Endothelial cell of umbilical vein (primary cell): ENCODE measurements at regions not wholly inside any gene's neighbourhood (a gene's known extent, or its start where the extent isn't known, plus 50 kb on each side); places are given as distances from the start of the nearest gene placed in this dataset.

Experiments
- BruUV-seq: library from RNA; stranded (reverse); fragments of 400-500 nt; replicated peaks from 2 replicates; lab custom pipeline; 2021; lab: Mats Ljungman, UMichigan
- CTCF ChIA-PET: fragments of 300-600, 350-600 bp; sonication (Branson Sonifier 250); formaldehyde crosslinking; loops from one replicate; lab custom pipeline; 2021; ENCODE audit warnings: antibody characterized with exemption, inconsistent platforms; lab: Charles Lee
- POLR2A ChIA-PET: fragments of 300-600, 350-600 bp; sonication (Branson Sonifier 250); formaldehyde crosslinking; loops from one replicate; lab custom pipeline; 2021; ENCODE audit warnings: antibody characterized with exemption, inconsistent platforms; lab: Charles Lee
- DNase-seq: peaks from one replicate; pipeline ENCODE4 v3.0.0-alpha.2; 2011; ENCODE audit warnings: low read depth, low spot score
- FAIRE-seq: peaks from 2 replicates; lab custom pipeline; 2011; peaks lifted over from hg19 to GRCh38; lab: Jason Lieb, UNC
- H2AFZ ChIP-seq: 2 replicates; pipeline ENCODE4 v1.6.0; 2012; ENCODE audit warnings: low read depth, low read length, control low read depth, inconsistent platforms
- H3K27ac ChIP-seq: 2 replicates; pipeline ENCODE4 v1.5.1; 2011; ENCODE audit warnings: low read depth, mild to moderate bottlenecking, control low read depth, low read length, moderate library complexity; ENCODE audit not compliant: insufficient read depth
- H3K27me3 ChIP-seq, 2 experiments: 2 replicates each; pipeline versions ENCODE4 v1.6.0 to v1.6.1; 2011; ENCODE audit warnings: low read length in 2 of 2, mixed read lengths in 1 of 2; ENCODE audit not compliant: control insufficient read depth in 2 of 2, insufficient read depth in 2 of 2
- H3K36me3 ChIP-seq, 2 experiments: 2 replicates in 1 of 2; 3 replicates in 1 of 2; pipeline ENCODE4 v1.5.1; 2011; ENCODE audit warnings: low read length in 2 of 2, mild to moderate bottlenecking in 1 of 2, moderate library complexity in 1 of 2; ENCODE audit not compliant: control insufficient read depth in 2 of 2, insufficient read depth in 2 of 2; ENCODE audit errors: extremely low read depth in 1 of 2
- H3K4me1 ChIP-seq: 3 replicates; pipeline ENCODE4 v1.5.1; 2011; ENCODE audit warnings: mild to moderate bottlenecking, low read length; ENCODE audit not compliant: control insufficient read depth, insufficient read depth; ENCODE audit errors: extremely low read depth
- H3K4me2 ChIP-seq: 2 replicates; pipeline ENCODE4 v1.6.1; 2011; ENCODE audit warnings: low read length, control low read depth, mixed read lengths; ENCODE audit not compliant: insufficient read depth
- H3K4me3 ChIP-seq, 3 experiments: fragments of 200-600 bp in 1 of 3; sonication (generic), shearing (Covaris generic) in 1 of 3; replicated peaks in 1 of 3; 2 replicates each; pipeline ENCODE4 v1.5.1; 2011 to 2016; ENCODE audit warnings: control low read depth in 3 of 3, low read length in 3 of 3, mild to moderate bottlenecking in 2 of 3, inconsistent platforms in 1 of 3, low read depth in 1 of 3, moderate library complexity in 1 of 3; ENCODE audit not compliant: insufficient read depth in 1 of 3
- H3K79me2 ChIP-seq: 2 replicates; pipeline ENCODE4 v1.6.0; 2012; ENCODE audit warnings: low read length, inconsistent platforms; ENCODE audit not compliant: control insufficient read depth, insufficient read depth
- H3K9ac ChIP-seq: replicated peaks from 2 replicates; pipeline ENCODE3; 2011; ENCODE audit warnings: low read length, control low read depth; ENCODE audit not compliant: insufficient read depth; ENCODE audit errors: extremely low read depth
- H3K9me1 ChIP-seq: replicated peaks from 3 replicates; pipeline ENCODE4 v1.6.0; 2011; ENCODE audit warnings: mild to moderate bottlenecking, low read length; ENCODE audit not compliant: control insufficient read depth, insufficient read depth; ENCODE audit errors: extremely low read depth
- H3K9me3 ChIP-seq: replicated peaks from 2 replicates; pipeline ENCODE4 v1.5.1; 2012; ENCODE audit warnings: low read length, inconsistent platforms; ENCODE audit not compliant: control insufficient read depth, insufficient read depth
- H4K20me1 ChIP-seq: replicated peaks from 2 replicates; pipeline ENCODE3; 2011; ENCODE audit warnings: mild to moderate bottlenecking, low read length; ENCODE audit not compliant: control insufficient read depth, insufficient read depth; ENCODE audit errors: extremely low read depth
- EZH2 ChIP-seq: IDR thresholded peaks from 2 replicates; pipeline ENCODE4 v1.6.1; 2012; ENCODE audit warnings: borderline replicate concordance, low read depth, mild to moderate bottlenecking, moderate library complexity, low read length, inconsistent platforms; ENCODE audit not compliant: severe bottlenecking
- FOS ChIP-seq: IDR thresholded peaks from 2 replicates; pipeline ENCODE4 v1.6.1; 2011; ENCODE audit warnings: mild to moderate bottlenecking, low read length, moderate library complexity, borderline replicate concordance; ENCODE audit not compliant: insufficient read depth
- GATA2 ChIP-seq: IDR thresholded peaks from 2 replicates; pipeline ENCODE4 v1.7.0; 2011; ENCODE audit warnings: low read depth, mild to moderate bottlenecking, moderate library complexity, mixed read lengths, low read length; ENCODE audit not compliant: insufficient read length, insufficient read depth
- JUN ChIP-seq: IDR thresholded peaks from 2 replicates; pipeline ENCODE4 v1.6.1; 2011; ENCODE audit warnings: borderline replicate concordance, low read depth; ENCODE audit not compliant: insufficient read length, insufficient read depth
- MAX ChIP-seq: IDR thresholded peaks from 2 replicates; pipeline ENCODE4 v1.6.1; 2011; ENCODE audit not compliant: insufficient read depth, insufficient read length
- MYC ChIP-seq: IDR thresholded peaks from one replicate; pipeline ENCODE4 v1.6.1; 2011; ENCODE audit warnings: mild to moderate bottlenecking, low read depth, low read length
- POLR2A ChIP-seq: IDR thresholded peaks from 2 replicates; pipeline ENCODE4 v1.6.1; 2012; ENCODE audit warnings: low read depth, mild to moderate bottlenecking, control low read depth, low read length
- POLR2AphosphoS5 ChIP-seq: IDR thresholded peaks from 2 replicates; pipeline ENCODE4 v1.6.1; 2012; ENCODE audit warnings: low read depth, mild to moderate bottlenecking, control low read depth, low read length, moderate library complexity; ENCODE audit not compliant: insufficient read depth
- dilution Hi-C: fragments of 300-500 bp; cut with MboI; formaldehyde crosslinking; loops from one replicate; pipeline ENCODE4 v1.15.0; 2019; ENCODE audit warnings: low sequenced_read_pairs; ENCODE audit not compliant: extremely low pct_ligation_motif_present
- intact Hi-C: fragments of 100-400 bp; cut with micrococcal nuclease; formaldehyde crosslinking; loops from one replicate; pipeline ENCODE4 v1.10.0; 2022
- TF ChIP-seq, protein P1 (sequence below), 2 donors: IDR thresholded peaks; 1 replicate in 1 of 2; 2 replicates in 1 of 2; pipeline ENCODE4 v1.5.1; 2011; ENCODE audit warnings: low read length in 2 of 2, mild to moderate bottlenecking in 2 of 2, moderate library complexity in 2 of 2, control low read depth in 1 of 2, inconsistent platforms in 1 of 2, low read depth in 1 of 2; ENCODE audit not compliant: insufficient read depth in 1 of 2; ENCODE audit errors: extremely low read depth in 1 of 2

DNA sequence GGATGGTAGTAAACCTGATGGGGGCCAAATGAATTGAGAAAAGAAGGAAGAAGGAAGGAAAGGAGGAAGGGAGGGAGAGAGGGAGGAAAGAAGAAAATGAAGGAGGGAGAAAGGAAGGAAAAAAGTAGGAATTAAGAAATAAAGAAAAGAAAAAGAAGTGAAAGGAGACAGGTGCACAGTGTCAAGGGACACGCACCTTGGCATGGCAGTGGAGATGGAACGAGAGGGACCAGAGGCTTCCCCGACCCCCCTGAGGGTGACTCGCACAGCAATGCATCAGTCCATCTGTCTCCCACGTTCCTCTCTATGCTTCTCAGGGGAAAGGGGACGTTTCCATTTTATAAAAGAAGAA lies 199.6 kb downstream of the CXCL12 start:
- CTCF ChIA-PET: no interaction called here
- Histone ChIP-seq H3K9ac (no peak overlapping the region), H3K4me2 (no peak overlapping the region), H3K27me3 (no peaks in the 10 kb centered on the region), H3K27ac (no peak overlapping the region), H3K9me3 (no peaks in the 10 kb centered on the region), H3K79me2 (no peaks in the 10 kb centered on the region), H2AFZ (no peak overlapping the region), H4K20me1 (no peaks in the 10 kb centered on the region), H3K36me3 (no peaks in the 10 kb centered on the region), H3K9me1 (no peaks in the 10 kb centered on the region), H3K4me1 (no peaks in the 10 kb centered on the region), H3K4me3 (no peak overlapping the region)
- POLR2A ChIA-PET: no interaction called here
- FAIRE-seq (no peak), DNase-seq (no peak)
- no peak for TF ChIP-seq POLR2AphosphoS5
- no peak for TF ChIP-seq MYC
- intact Hi-C loops: no loop called here
- BruUV-seq: no TSS peak
- dilution Hi-C loops: no loop called here

DNA sequence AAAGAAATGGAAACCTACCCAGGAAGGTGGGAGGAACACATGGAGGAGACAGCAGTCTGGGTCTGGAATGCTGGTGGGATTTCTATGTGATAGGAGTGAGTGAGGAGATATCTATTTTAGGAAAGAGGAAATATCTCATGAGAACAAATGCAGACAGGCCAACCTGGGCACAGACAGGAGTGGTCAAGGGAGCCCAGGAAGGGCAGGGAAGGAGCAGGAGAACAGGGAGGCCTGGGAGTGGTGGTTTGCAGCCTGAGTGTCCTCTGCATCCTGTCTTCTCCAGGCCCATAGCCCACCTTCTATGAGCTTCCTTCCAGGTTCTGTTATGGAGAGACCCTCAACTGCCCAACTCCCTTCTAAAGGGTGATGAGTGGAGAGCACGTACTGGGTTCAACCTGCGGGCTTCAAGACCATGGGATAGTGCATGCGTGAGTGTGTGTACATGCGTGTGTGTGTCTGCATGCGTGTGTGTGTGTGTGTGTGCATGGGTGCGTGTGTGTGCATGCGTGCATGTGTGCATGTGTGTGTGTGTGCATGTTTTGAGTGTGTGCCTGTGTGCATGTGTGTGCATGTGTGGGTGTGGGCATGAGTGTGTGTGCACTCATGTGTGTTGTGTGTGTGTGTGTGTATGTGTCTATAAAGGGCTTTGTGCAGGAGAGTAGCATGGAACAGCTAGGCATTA lies 200.1 kb downstream of the CXCL12 start:
- Histone ChIP-seq H3K4me1 (no peaks in the 10 kb centered on the region), H3K36me3 (no peaks in the 10 kb centered on the region), H3K9me3 (no peaks in the 10 kb centered on the region), H3K9ac (no peak overlapping the region), H4K20me1 (no peaks in the 10 kb centered on the region), H2AFZ (no peak overlapping the region), H3K79me2 (no peaks in the 10 kb centered on the region), H3K4me3 (no peak overlapping the region), H3K4me2 (no peak overlapping the region), H3K27me3 (no peaks in the 10 kb centered on the region), H3K9me1 (no peaks in the 10 kb centered on the region), H3K27ac (no peak overlapping the region)
- no peak for DNase-seq
- no TSS peak for BruUV-seq
- no peak for FAIRE-seq
- POLR2A ChIA-PET: no interaction called here
- dilution Hi-C loops (no loop called here), intact Hi-C loops (no loop called here)
- TF ChIP-seq, protein P1, sequence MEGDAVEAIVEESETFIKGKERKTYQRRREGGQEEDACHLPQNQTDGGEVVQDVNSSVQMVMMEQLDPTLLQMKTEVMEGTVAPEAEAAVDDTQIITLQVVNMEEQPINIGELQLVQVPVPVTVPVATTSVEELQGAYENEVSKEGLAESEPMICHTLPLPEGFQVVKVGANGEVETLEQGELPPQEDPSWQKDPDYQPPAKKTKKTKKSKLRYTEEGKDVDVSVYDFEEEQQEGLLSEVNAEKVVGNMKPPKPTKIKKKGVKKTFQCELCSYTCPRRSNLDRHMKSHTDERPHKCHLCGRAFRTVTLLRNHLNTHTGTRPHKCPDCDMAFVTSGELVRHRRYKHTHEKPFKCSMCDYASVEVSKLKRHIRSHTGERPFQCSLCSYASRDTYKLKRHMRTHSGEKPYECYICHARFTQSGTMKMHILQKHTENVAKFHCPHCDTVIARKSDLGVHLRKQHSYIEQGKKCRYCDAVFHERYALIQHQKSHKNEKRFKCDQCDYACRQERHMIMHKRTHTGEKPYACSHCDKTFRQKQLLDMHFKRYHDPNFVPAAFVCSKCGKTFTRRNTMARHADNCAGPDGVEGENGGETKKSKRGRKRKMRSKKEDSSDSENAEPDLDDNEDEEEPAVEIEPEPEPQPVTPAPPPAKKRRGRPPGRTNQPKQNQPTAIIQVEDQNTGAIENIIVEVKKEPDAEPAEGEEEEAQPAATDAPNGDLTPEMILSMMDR (IDR thresholded peaks at IDR 0.05; ENCODE audit: extremely low read depth in 1 of 2, insufficient read depth in 1 of 2, low read depth in 1 of 2, low read length in 2 of 2): no peak
- TF ChIP-seq EZH2 (no peak), POLR2AphosphoS5 (no peak), POLR2A (no peak), GATA2 (no peak), JUN (no peak), MAX (no peak), FOS (no peak), MYC (no peak)
- CTCF ChIA-PET: no interaction called here
